Omental fat pad (tissue), 3 donors: ENCODE measurements at regions not wholly inside any gene's neighbourhood (a gene's known extent, or its start where the extent isn't known, plus 50 kb on each side); places are given as distances from the start of the nearest gene placed in this dataset.

Experiments used
- ATAC-seq: fragments of 150-250 bp; one replicate; pipeline ENCODE4 v1.9.1; 2016; ENCODE audit warnings: mild to moderate bottlenecking, moderate library complexity; ENCODE audit not compliant: low FRiP score
- DNase-seq: peaks from one replicate; pipeline ENCODE4 v3.0.0-alpha.2; 2019; ENCODE audit warnings: low spot score
- TF ChIP-seq, protein P1 (sequence below), 3 donors: fragments of 450-650 bp; IDR thresholded peaks; one replicate each; pipeline ENCODE4 v1.5.1; 2016 to 2017; ENCODE audit warnings: antibody characterized with exemption in 3 of 3, mild to moderate bottlenecking in 3 of 3, moderate library complexity in 2 of 3

DNA sequence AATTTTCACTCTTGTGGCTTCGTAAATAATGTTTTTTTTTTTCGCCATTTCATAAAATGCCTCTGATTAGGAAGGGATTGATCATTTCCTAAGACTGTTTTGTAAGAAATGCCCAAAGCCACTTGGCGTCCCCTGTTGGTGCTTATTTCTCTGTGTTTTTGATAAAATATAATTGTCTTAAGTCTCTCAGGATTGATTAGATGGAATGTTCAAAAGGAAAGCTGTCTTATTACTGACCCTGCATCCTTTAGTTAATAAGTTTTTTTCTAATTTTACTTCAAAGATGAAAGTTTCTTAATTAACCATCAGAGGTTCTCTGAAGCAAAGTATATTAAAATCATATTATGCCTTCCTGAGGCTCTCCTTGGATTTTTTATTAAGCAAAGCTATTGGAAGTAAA is 624.3 kb upstream of the TENM4 start:
- TF ChIP-seq, protein P1, sequence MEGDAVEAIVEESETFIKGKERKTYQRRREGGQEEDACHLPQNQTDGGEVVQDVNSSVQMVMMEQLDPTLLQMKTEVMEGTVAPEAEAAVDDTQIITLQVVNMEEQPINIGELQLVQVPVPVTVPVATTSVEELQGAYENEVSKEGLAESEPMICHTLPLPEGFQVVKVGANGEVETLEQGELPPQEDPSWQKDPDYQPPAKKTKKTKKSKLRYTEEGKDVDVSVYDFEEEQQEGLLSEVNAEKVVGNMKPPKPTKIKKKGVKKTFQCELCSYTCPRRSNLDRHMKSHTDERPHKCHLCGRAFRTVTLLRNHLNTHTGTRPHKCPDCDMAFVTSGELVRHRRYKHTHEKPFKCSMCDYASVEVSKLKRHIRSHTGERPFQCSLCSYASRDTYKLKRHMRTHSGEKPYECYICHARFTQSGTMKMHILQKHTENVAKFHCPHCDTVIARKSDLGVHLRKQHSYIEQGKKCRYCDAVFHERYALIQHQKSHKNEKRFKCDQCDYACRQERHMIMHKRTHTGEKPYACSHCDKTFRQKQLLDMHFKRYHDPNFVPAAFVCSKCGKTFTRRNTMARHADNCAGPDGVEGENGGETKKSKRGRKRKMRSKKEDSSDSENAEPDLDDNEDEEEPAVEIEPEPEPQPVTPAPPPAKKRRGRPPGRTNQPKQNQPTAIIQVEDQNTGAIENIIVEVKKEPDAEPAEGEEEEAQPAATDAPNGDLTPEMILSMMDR (IDR thresholded peaks at IDR 0.05), result no peak
- no peak for ATAC-seq
- DNase-seq, result no peak

DNA sequence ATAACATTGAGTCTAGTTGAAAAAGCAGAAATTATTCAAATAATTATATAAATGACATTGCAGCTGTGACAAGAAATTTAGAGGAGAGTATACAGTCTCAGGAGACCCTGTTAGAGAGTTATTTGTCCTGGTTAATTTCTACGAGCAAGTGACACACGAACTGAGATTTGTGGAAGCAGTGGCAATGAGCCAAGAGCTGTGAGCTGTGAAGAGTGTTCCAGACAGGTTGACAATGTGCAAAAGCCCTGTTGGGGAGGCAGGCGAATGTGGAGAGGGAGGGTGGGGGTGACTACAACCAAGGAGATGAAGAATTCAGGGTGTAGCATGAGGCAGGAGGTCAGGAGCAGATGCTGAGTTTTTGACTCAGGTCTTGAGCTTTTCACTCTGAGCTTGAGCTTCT is 620.2 kb upstream of the TENM4 start:
- TF ChIP-seq, protein P1 (IDR thresholded peaks at IDR 0.05), result no peak
- ATAC-seq (no peak), DNase-seq (no peak)

DNA sequence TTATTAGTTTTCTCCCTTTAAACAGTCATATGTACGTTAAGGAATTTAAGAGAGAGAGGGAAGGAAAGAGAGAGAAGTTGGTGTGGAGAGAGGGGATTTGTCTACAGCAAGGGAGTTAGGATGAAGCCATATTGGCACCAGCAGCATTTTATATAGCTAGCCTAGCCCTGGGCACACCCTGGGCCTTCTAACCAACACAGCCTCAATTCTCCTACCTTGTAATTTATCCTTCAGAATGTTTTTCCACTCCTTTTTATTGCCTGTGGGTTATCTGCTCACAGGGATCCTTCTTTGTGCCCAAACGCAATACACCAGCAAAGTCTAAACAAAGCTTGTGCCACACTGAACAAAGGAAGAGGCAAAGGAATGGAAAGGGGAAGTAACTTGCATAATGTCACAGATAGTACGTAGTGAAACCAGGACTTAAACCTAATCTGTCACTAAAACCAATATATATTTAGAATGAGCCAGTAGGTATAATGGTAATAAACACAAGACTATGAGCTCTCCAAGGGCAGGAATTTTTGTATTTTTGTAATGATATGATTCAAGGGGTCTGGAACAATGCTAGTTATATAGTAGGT is 613.8 kb upstream of the TENM4 start:
- TF ChIP-seq, protein P1 (IDR thresholded peaks at IDR 0.05), result no peak
- no peak for ATAC-seq

DNA sequence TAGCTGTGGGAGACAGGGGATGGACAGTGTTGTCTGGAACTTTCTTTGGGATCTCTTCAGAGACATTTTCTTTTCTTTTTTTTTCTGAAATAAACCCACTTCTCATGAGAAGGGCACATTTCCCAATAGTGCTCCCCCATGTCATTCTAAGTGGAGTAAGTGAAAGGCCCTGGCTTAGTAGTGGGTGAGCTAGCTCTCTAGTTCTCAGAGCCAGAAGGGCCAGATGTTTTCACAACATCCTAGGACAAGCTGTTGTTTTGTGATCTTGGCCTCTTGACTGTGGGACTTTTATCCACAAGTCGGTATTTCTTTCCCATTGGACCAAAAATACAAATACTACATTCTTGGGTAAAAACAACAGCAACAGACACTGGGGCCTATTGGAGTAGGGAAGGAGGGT is 607.7 kb upstream of the TENM4 start:
- no peak for DNase-seq
- ATAC-seq, result no peak

More for the DNA sequence above, 613.8 kb upstream of the TENM4 start:
- no peak for DNase-seq

DNA sequence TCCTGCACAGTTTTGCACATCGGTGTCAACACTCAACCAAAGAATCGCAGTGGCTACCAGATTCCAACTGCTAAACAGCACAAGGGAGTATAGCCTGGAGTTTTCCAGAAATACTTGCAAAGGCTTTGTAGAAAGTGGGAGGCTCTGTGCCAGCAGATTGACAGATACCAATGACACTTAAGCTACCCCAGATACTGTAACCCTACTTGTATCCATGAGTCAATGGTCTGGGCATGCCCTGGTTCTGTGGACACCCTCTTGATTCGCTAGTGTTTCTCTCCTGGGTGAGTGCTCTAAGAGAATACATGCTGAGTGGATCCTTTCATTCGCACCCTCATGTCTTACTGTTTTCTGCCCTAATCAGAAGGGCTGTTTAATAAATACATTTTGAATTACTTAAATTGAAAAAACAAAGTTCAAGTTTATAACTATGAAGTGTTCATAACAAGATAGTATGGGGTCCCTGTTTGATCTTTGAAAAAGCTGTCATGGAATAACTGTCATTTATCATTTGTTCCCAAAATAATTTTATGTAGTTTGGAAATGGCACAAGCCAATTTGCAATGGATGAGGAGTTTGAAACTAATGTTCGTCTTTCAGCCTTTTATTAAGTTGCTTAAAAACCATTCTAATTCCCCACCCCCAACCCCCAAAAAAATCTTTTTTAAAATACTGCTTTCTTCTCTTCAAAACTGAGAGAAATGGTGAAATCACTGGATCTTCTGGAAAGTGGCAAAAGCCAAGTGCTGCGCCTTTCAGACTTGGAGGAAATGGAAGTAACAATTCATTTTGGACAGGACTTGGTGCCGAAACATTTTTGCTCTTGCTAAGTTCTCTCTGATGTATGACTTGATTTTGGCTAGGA is 600.5 kb upstream of the TENM4 start:
- TF ChIP-seq, protein P1 (IDR thresholded peaks at IDR 0.05), result no peak
- no peak for ATAC-seq
- DNase-seq, result no peak

More for the DNA sequence above, 607.7 kb upstream of the TENM4 start:
- TF ChIP-seq, protein P1 (IDR thresholded peaks at IDR 0.05), result no peak

DNA sequence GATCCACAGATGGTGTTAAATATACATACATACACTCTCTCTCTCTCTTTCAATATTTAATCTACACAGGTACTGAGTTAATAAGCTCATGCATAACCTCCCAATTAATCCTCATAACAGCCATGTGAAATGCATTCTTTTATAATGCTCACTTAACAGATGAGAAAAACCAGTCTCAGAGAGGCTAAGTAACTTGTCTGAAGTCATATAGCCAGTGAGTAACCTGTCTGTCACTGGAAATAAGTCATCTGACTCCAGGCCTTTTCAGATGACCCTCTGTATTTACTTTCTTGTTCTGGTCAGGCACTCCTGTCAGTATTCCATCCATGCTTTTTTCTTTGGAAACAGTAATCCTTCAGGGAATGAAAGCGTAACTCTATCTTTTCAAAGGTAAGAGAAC is 594.0 kb upstream of the TENM4 start:
- TF ChIP-seq, protein P1 (IDR thresholded peaks at IDR 0.05), result no peak
- ATAC-seq, result no peak
- DNase-seq, result no peak
